Omental fat pad (tissue), 3 donors: ENCODE measurements at regions not wholly inside any gene's neighbourhood (a gene's known extent, or its start where the extent isn't known, plus 50 kb on each side); places are given as distances from the start of the nearest gene placed in this dataset.

ENCODE experiments used
- ATAC-seq: fragments of 150-250 bp; one replicate; pipeline ENCODE4 v1.9.1; 2016; ENCODE audit warnings: mild to moderate bottlenecking, moderate library complexity; ENCODE audit not compliant: low FRiP score
- DNase-seq: peaks from one replicate; pipeline ENCODE4 v3.0.0-alpha.2; 2019; ENCODE audit warnings: low spot score
- TF ChIP-seq, protein P1 (sequence below), 3 donors: fragments of 450-650 bp; IDR thresholded peaks; one replicate each; pipeline ENCODE4 v1.5.1; 2016 to 2017; ENCODE audit warnings: antibody characterized with exemption in 3 of 3, mild to moderate bottlenecking in 3 of 3, moderate library complexity in 2 of 3

DNA sequence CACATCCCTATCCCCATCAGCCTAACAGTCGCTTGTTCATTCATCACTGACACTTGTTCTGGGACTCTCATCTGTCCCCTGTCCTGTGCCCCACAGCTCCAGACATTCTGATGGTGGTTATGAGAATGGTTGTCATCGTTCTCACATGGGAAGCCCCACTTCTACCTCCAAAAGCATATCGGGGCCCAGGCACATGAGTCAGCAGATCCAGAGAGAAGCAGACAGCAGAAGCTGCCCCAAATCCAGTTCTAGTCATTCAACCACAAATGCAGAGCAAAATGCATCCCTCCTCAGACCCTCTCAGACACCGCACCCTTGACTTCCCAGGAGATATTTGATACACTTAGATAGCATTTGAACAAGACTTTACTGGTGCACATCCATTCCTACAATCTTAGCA, 106.0 kb downstream of the FOXF2 start:
- TF ChIP-seq, protein P1, sequence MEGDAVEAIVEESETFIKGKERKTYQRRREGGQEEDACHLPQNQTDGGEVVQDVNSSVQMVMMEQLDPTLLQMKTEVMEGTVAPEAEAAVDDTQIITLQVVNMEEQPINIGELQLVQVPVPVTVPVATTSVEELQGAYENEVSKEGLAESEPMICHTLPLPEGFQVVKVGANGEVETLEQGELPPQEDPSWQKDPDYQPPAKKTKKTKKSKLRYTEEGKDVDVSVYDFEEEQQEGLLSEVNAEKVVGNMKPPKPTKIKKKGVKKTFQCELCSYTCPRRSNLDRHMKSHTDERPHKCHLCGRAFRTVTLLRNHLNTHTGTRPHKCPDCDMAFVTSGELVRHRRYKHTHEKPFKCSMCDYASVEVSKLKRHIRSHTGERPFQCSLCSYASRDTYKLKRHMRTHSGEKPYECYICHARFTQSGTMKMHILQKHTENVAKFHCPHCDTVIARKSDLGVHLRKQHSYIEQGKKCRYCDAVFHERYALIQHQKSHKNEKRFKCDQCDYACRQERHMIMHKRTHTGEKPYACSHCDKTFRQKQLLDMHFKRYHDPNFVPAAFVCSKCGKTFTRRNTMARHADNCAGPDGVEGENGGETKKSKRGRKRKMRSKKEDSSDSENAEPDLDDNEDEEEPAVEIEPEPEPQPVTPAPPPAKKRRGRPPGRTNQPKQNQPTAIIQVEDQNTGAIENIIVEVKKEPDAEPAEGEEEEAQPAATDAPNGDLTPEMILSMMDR (IDR thresholded peaks at IDR 0.05) = no peak
- DNase-seq = no peak
- ATAC-seq = no peak

DNA sequence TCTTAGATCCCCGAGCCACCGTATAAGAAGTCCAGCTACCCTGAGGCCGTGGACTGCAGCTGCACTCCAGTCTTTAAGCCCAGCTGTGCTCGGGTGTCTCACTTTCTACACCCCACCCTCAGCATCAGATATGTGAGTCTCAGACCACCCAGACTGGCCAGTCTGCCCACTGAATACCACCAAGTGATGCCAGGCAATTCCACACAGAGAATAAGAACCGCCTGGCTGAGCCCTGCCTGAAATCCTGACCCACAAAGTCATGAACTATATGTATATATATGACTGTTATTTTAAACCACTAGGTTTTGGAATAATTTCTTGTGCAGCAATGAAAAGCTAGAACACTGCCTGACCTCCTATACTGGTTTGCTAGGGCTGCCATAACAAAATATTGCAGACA, 106.7 kb downstream of the FOXF2 start:
- DNase-seq (no peak), ATAC-seq (no peak)
- TF ChIP-seq, protein P1 (IDR thresholded peaks at IDR 0.05) = no peak

DNA sequence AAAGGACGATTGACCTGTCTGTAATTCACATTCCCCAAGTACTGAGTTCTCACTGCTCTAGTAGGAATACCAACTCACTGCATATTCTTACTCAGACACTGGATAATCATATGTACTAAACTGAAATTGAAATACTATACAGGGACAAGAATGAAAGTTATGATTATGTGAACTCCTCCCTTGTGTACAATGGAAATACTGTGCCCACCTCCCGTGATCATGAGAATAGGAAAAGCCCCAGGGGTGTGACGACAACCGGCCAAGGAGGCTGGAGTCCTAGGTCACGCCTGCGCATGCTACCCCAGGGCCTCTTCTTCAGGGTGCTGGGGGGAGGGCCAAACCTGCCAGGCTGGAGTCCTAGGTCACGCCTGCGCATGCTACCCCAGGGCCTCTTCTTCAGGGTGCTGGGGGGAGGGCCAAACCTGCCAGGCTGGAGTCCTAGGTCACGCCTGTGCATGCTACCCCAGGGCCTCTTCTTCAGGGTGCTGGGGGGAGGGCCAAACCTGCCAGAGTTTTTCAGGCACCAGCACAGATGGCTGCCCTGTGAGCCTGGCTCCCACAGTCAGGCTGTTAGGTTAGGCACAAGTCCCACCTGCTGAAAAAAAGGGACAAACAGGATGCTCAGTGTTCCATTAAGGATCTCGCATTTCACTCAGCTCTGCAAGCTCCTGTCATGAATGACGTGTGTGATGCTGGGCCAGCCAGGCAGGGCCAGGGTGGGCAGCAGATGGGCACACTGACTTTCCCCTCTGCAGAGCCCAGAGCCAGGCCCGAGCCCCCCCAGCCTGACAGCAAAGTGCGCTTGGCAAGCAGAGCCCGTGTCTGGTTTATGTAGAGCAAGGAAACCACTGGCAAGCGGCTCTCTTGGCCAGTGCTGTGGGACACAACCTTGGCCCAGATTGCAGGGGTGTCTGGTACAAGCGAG, 107.7 kb downstream of the FOXF2 start:
- ATAC-seq = no peak
- no peak for DNase-seq
- TF ChIP-seq, protein P1 (IDR thresholded peaks at IDR 0.05) = no peak

DNA sequence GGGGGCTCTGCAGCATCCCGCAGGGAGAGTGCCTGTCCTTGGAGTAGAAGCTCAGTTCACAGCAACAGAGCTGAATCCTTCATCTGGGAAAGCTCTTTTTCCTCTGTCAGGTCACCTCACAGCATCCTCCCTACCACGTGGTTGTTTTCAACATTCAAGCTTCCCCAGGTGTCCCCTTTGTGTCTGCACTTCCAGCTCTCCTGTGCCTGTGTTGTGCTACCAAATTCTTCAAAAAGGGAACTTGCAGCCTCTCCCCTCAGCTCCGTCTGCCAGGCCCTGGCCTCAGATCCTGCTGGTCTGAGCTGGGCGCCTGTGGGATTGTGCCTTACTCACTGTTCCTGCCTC, 108.4 kb downstream of the FOXF2 start:
- no peak for ATAC-seq
- TF ChIP-seq, protein P1 (IDR thresholded peaks at IDR 0.05) = no peak
- DNase-seq = no peak

DNA sequence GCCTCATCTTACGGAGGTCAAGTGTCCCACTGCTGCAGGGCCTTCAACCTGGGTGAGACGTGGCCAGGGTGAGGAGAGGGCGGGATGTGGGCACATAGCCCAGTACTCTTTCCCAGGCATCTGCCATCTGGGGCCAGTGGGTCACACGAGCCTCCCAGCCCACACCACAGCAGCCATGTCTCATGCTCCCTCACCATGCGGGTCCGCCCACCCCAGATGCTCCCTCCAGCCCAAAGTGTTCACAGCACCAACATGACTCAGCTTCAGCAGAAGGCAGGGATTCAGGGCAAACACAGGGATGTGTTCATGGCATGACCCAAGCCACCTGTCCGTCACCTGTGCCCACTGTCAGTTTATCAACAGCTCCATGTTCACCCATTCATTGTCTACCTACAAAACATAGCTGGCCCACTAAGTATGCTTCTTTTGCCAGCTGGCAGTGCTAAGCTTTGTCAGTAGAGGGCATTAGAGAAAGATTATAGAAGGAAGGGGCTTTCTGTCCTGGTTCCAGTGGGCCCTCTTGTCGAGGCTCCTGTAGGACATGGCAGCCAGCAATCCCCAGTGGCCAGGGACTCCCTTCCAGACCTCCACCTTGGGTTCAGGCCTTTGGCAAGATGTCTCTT, 109.2 kb downstream of the FOXF2 start:
- DNase-seq (no peak), ATAC-seq (no peak)
- TF ChIP-seq, protein P1 (IDR thresholded peaks at IDR 0.05) = no peak

DNA sequence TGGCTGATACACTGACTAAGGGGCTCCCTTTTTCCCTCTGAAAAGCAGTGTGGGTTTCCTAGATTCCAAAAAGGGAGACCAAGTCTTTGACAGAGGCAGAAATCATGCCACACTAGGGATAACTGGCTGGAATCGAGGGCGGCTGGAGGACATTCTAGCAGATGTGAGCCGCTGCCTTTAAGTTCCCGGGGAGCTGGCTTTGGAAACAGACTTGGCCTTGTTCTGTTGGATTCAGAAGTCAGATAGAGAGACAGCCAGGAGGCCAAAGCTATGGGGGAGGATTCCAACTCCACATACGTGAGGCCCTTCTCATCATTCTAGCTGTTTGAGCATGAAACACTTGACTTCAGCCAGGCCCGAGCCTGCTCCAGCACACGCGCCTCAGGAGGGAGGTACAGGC, 109.9 kb upstream of the FOXC1 start:
- ATAC-seq (no peak), DNase-seq (no peak)
- TF ChIP-seq, protein P1 (IDR thresholded peaks at IDR 0.05) = no peak

DNA sequence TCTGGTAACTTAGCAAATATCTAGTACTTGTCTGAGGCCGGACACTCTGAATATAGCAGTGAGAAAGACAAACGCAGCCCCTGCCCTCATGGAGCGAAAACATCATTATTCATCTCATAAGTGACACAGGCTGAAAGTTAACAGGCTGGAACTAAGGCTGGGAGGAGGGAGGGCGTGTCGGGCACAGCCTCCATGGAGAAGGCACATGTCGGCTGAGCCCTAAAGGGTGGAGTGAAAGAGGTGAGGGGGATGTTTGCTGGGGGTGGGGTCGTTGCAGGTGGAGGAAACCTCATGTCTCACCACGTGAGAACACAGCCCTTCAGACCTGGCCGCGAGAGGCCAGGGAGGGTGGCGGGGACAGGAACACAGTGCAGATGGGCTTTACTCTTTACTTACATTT, 108.8 kb upstream of the FOXC1 start:
- no peak for ATAC-seq
- TF ChIP-seq, protein P1 (IDR thresholded peaks at IDR 0.05) = no peak
- no peak for DNase-seq
